ENCODE measurements at regions not wholly inside any gene's neighbourhood (a gene's known extent, or its start where the extent isn't known, plus 50 kb on each side); places are given as distances from the start of the nearest gene placed in this dataset.

GRCh38 chr2:67091681-67092080 is 305.5 kb upstream of the ETAA1 start:
- Mint-ChIP-seq H3K4me3 (ENCODE audit: unreplicated experiment) (no peak overlapping the region), H3K36me3 (ENCODE audit: insufficient read depth, unreplicated experiment) (no peaks in the 10 kb centered on the region), H3K27me3 (ENCODE audit: insufficient read depth, unreplicated experiment) (no peaks in the 10 kb centered on the region), H3K4me1 (ENCODE audit: insufficient read depth, unreplicated experiment) (peaks cover 5% of the 10 kb centered on the region), H3K9me3 (ENCODE audit: unreplicated experiment) (no peaks in the 10 kb centered on the region), H3K27ac (ENCODE audit: low read depth, unreplicated experiment) (no peak overlapping the region)
- ChIA-PET POLR2A (no interaction called here), CTCF (interaction anchor here (1.6 kb wide), 1 partner anchor 658 kb away, joined by 4 read pairs; no protein-coding TSS in a partner anchor)
- intact Hi-C loops (cut with micrococcal nuclease), result no loop called here
- TF ChIP-seq CTCF (IDR thresholded peaks at IDR 0.05; ENCODE audit: unreplicated experiment), result no peak
- no peak for DNase-seq (ENCODE audit: unreplicated experiment)
- BruUV-seq (replicated peaks), result no TSS peak

GRCh38 chr2:67095121-67095520 is 302.0 kb upstream of the ETAA1 start:
- Mint-ChIP-seq H3K36me3 (ENCODE audit: insufficient read depth, unreplicated experiment) (no peaks in the 10 kb centered on the region), H3K9me3 (ENCODE audit: unreplicated experiment) (peaks cover 7% of the 10 kb centered on the region), H3K27me3 (ENCODE audit: insufficient read depth, unreplicated experiment) (no peaks in the 10 kb centered on the region), H3K4me3 (ENCODE audit: unreplicated experiment) (no peak overlapping the region), H3K4me1 (ENCODE audit: insufficient read depth, unreplicated experiment) (no peaks in the 10 kb centered on the region), H3K27ac (ENCODE audit: low read depth, unreplicated experiment) (no peak overlapping the region)
- TF ChIP-seq CTCF (IDR thresholded peaks at IDR 0.05; ENCODE audit: unreplicated experiment), result no peak
- POLR2A ChIA-PET, result no interaction called here
- no peak for DNase-seq (ENCODE audit: unreplicated experiment)
- no TSS peak for BruUV-seq (replicated peaks)
- intact Hi-C loops (cut with micrococcal nuclease), result no loop called here
- CTCF ChIA-PET, result no interaction called here

GRCh38 chr2:67096886-67097285 is 300.2 kb upstream of the ETAA1 start:
- DNase-seq (ENCODE audit: unreplicated experiment), result no peak
- CTCF ChIA-PET, result interaction anchor here (0.7 to 1.1 kb wide), 3 partner anchors 32 to 388 kb away, joined by 3 to 6 read pairs (median 3); no protein-coding TSS in a partner anchor
- no peak overlapping the region for H3K27ac Mint-ChIP-seq (ENCODE audit: low read depth, unreplicated experiment)
- no peak for TF ChIP-seq CTCF (IDR thresholded peaks at IDR 0.05; ENCODE audit: unreplicated experiment)
- intact Hi-C loops (cut with micrococcal nuclease), result no loop called here
- no TSS peak for BruUV-seq (replicated peaks)
- no peaks in the 10 kb centered on the region for H3K36me3 Mint-ChIP-seq (ENCODE audit: insufficient read depth, unreplicated experiment)
- POLR2A ChIA-PET, result no interaction called here
- H3K27me3 Mint-ChIP-seq (ENCODE audit: insufficient read depth, unreplicated experiment), result no peaks in the 10 kb centered on the region
- no peak overlapping the region for H3K4me3 Mint-ChIP-seq (ENCODE audit: unreplicated experiment)
- peaks cover 7% of the 10 kb centered on the region for H3K9me3 Mint-ChIP-seq (ENCODE audit: unreplicated experiment)
- H3K4me1 Mint-ChIP-seq (ENCODE audit: insufficient read depth, unreplicated experiment), result no peaks in the 10 kb centered on the region

- Mint-ChIP-seq H3K27me3 (ENCODE audit: insufficient read depth, unreplicated experiment) (no peaks in the 10 kb centered on the region), H3K36me3 (ENCODE audit: insufficient read depth, unreplicated experiment) (no peaks in the 10 kb centered on the region), H3K4me3 (ENCODE audit: unreplicated experiment) (no peak overlapping the region), H3K27ac (ENCODE audit: low read depth, unreplicated experiment) (no peak overlapping the region), H3K9me3 (ENCODE audit: unreplicated experiment) (peaks cover 14% of the 10 kb centered on the region), H3K4me1 (ENCODE audit: insufficient read depth, unreplicated experiment) (no peaks in the 10 kb centered on the region)
- CTCF ChIA-PET, result no interaction called here
- BruUV-seq (replicated peaks), result no TSS peak
- no peak for TF ChIP-seq CTCF (IDR thresholded peaks at IDR 0.05; ENCODE audit: unreplicated experiment)
- POLR2A ChIA-PET, result no interaction called here
- no peak for DNase-seq (ENCODE audit: unreplicated experiment)
- intact Hi-C loops (cut with micrococcal nuclease), result no loop called here
These were observed 294.0 kb upstream of the ETAA1 start for GRCh38 chr2:67103157-67103556.

Data from MCF 10A (cell line).